ENCODE measurements at regions not wholly inside any gene's neighbourhood (a gene's known extent, or its start where the extent isn't known, plus 50 kb on each side); places are given as distances from the start of the nearest gene placed in this dataset.

GRCh38 chr10:110389255-110389654, 84.5 kb upstream of the SMNDC1 start:
- peaks cover 15% of the 10 kb centered on the region for H3K4me1 ChIP-seq (ENCODE audit: control insufficient read depth, insufficient read depth, low read length)
- H3K9me3 ChIP-seq (ENCODE audit: control insufficient read depth, insufficient read depth, low read depth, low read length), result no peaks in the 10 kb centered on the region
- no peaks in the 10 kb centered on the region for H3K36me3 ChIP-seq (ENCODE audit: control insufficient read depth, insufficient read depth, low read length)
- no peak overlapping the region for H3K9ac ChIP-seq (ENCODE audit: low read length)
- H3K27ac ChIP-seq (ENCODE audit: low read depth, low read length), result no peak overlapping the region
- H3K4me3 ChIP-seq (ENCODE audit: low read depth, low read length), result no peak overlapping the region
- no peaks in the 10 kb centered on the region; the same call in 1 of the 2 replicates for H3K27me3 ChIP-seq (ENCODE audit: control insufficient read depth, insufficient read depth, low read length)

DNA sequence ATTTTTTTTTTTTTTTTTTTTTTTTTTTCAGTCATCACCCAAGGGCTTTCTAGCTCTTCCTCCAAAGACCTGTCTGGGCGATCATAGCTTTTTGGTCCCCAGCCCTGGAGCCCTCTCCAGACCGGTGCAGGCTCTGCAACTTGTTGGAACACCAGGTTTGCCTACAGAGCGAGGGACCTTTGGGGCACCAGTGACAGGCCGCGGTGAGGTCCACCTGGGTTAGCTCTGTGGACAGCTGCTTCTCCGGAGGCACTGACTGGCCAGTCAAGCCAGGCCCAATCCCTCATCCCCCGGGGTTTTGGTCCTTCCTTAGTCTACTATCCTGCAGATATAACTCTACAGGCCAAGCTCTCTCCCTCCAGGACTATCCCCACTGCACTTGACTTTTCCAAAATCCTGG, 86.8 kb upstream of the SMNDC1 start:
- no peak overlapping the region for H3K9ac ChIP-seq (ENCODE audit: low read length)
- no peak overlapping the region for H3K4me3 ChIP-seq (ENCODE audit: low read depth, low read length)
- no peaks in the 10 kb centered on the region for H3K36me3 ChIP-seq (ENCODE audit: control insufficient read depth, insufficient read depth, low read length)
- H3K27me3 ChIP-seq (ENCODE audit: control insufficient read depth, insufficient read depth, low read length), result no peaks in the 10 kb centered on the region; the same call in 1 of the 2 replicates
- H3K4me1 ChIP-seq (ENCODE audit: control insufficient read depth, insufficient read depth, low read length), result peaks cover 23% of the 10 kb centered on the region
- H3K9me3 ChIP-seq (ENCODE audit: control insufficient read depth, insufficient read depth, low read depth, low read length), result no peaks in the 10 kb centered on the region
- no peak overlapping the region for H3K27ac ChIP-seq (ENCODE audit: low read depth, low read length)

GRCh38 chr10:110392121-110392520, 87.4 kb upstream of the SMNDC1 start:
- H3K36me3 ChIP-seq (ENCODE audit: control insufficient read depth, insufficient read depth, low read length), result no peaks in the 10 kb centered on the region
- H3K9me3 ChIP-seq (ENCODE audit: control insufficient read depth, insufficient read depth, low read depth, low read length), result no peaks in the 10 kb centered on the region
- peaks cover 23% of the 10 kb centered on the region for H3K4me1 ChIP-seq (ENCODE audit: control insufficient read depth, insufficient read depth, low read length)
- no peak overlapping the region for H3K4me3 ChIP-seq (ENCODE audit: low read depth, low read length)
- no peak overlapping the region for H3K27ac ChIP-seq (ENCODE audit: low read depth, low read length)
- no peak overlapping the region for H3K9ac ChIP-seq (ENCODE audit: low read length)
- H3K27me3 ChIP-seq (ENCODE audit: control insufficient read depth, insufficient read depth, low read length), result no peaks in the 10 kb centered on the region; the same call in 1 of the 2 replicates

GRCh38 chr10:110392868-110393740, 88.4 kb upstream of the SMNDC1 start:
- Histone ChIP-seq H3K27ac (ENCODE audit: low read depth, low read length) (no peak overlapping the region), H3K9ac (ENCODE audit: low read length) (no peak overlapping the region), H3K36me3 (ENCODE audit: control insufficient read depth, insufficient read depth, low read length) (no peaks in the 10 kb centered on the region)

GRCh38 chr10:110393866-110394265, 89.1 kb upstream of the SMNDC1 start:
- Histone ChIP-seq H3K36me3 (ENCODE audit: control insufficient read depth, insufficient read depth, low read length) (no peaks in the 10 kb centered on the region), H3K4me1 (ENCODE audit: control insufficient read depth, insufficient read depth, low read length) (peaks cover 37% of the 10 kb centered on the region), H3K9me3 (ENCODE audit: control insufficient read depth, insufficient read depth, low read depth, low read length) (no peaks in the 10 kb centered on the region), H3K27me3 (ENCODE audit: control insufficient read depth, insufficient read depth, low read length) (no peaks in the 10 kb centered on the region; the same call in 1 of the 2 replicates), H3K4me3 (ENCODE audit: low read depth, low read length) (no peak overlapping the region), H3K9ac (ENCODE audit: low read length) (no peak overlapping the region), H3K27ac (ENCODE audit: low read depth, low read length) (no peak overlapping the region)

More at GRCh38 chr10:110392868-110393740, 88.4 kb upstream of the SMNDC1 start:
- Histone ChIP-seq H3K4me1 (ENCODE audit: control insufficient read depth, insufficient read depth, low read length) (peaks cover 30% of the 10 kb centered on the region), H3K9me3 (ENCODE audit: control insufficient read depth, insufficient read depth, low read depth, low read length) (no peaks in the 10 kb centered on the region), H3K4me3 (ENCODE audit: low read depth, low read length) (no peak overlapping the region), H3K27me3 (ENCODE audit: control insufficient read depth, insufficient read depth, low read length) (no peaks in the 10 kb centered on the region; the same call in 1 of the 2 replicates)

- H3K27me3 ChIP-seq (ENCODE audit: control insufficient read depth, insufficient read depth, low read length), result no peaks in the 10 kb centered on the region; the same call in 1 of the 2 replicates
- H3K9ac ChIP-seq (ENCODE audit: low read length), result no peak overlapping the region
- H3K4me3 ChIP-seq (ENCODE audit: low read depth, low read length), result no peak overlapping the region
- H3K36me3 ChIP-seq (ENCODE audit: control insufficient read depth, insufficient read depth, low read length), result no peaks in the 10 kb centered on the region
- H3K27ac ChIP-seq (ENCODE audit: low read depth, low read length), result no peak overlapping the region
- H3K9me3 ChIP-seq (ENCODE audit: control insufficient read depth, insufficient read depth, low read depth, low read length), result no peaks in the 10 kb centered on the region
- peaks cover 41% of the 10 kb centered on the region for H3K4me1 ChIP-seq (ENCODE audit: control insufficient read depth, insufficient read depth, low read length)
Observed at GRCh38 chr10:110394296-110394695, 89.6 kb upstream of the SMNDC1 start.

DNA sequence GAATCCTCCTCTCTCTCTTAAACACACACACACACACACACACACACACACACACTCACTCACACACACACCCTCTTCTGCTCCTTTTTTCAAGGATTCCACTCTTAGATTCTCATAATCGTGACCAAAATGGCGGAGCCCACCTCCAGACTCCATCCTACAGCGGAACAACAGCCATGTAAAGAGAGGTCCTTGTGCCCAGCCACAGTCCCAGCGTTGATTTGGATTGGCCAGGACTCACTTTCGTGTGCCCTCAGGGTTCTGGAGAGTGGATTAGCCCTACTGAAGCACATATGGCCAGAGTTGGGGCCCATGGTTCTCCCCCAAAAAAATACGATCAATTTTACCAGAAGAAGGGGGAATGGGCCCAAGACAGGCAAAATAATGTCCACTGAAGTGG, 90.2 kb upstream of the SMNDC1 start:
- Histone ChIP-seq H3K27me3 (ENCODE audit: control insufficient read depth, insufficient read depth, low read length) (no peaks in the 10 kb centered on the region; the same call in 1 of the 2 replicates), H3K36me3 (ENCODE audit: control insufficient read depth, insufficient read depth, low read length) (no peaks in the 10 kb centered on the region), H3K9me3 (ENCODE audit: control insufficient read depth, insufficient read depth, low read depth, low read length) (no peaks in the 10 kb centered on the region), H3K4me1 (ENCODE audit: control insufficient read depth, insufficient read depth, low read length) (peaks cover 41% of the 10 kb centered on the region), H3K27ac (ENCODE audit: low read depth, low read length) (no peak overlapping the region), H3K9ac (ENCODE audit: low read length) (no peak overlapping the region), H3K4me3 (ENCODE audit: low read depth, low read length) (no peak overlapping the region)

DNA sequence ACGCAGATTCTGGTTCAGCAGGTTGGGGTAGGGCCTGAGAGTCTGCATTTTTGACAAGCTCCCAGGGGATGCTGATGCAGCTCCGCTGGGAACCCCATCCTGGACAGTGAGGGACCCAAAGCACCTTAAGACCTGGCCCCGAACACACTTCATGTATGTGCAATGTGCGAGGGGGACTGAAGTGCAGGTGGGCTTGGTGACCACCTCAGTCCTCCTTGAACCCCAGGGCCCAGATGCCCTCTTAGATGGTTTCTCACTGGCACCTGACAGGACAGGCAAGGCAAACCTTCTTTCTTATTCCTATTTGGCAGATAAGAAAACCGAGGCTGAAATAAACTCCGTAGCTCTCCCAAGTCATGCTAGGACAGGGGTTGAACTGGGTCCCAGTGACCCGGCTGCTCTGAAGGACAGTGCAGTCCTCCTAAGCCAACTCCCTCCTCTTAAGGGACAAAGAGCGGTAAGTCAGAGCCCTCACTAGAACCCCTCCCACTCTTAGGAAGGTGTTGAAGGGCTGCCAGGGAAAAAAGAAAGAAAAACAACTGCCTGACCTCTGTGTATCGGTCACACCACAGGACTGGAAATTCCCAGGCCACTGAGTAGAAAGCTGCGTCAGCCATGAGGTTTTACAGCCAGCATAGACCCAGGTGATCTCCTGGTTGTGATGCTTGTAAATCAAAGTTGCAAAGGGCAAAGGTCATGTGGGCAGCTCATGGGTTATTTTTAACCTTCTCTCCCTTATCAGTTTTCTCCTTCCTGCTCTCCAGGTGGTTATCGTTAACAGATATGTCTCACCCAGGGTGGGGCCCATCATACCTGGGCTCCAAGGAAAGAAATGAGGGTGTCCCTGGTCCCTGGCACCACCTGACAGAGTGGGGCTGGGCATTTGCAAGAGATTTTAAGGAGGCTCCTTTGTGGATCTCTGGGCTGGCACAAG, 90.9 kb upstream of the SMNDC1 start:
- Histone ChIP-seq H3K9ac (ENCODE audit: low read length) (no peak overlapping the region), H3K27ac (ENCODE audit: low read depth, low read length) (no peak overlapping the region), H3K4me1 (ENCODE audit: control insufficient read depth, insufficient read depth, low read length) (peaks cover 41% of the 10 kb centered on the region)

GRCh38 chr10:110396284-110396651, 91.5 kb upstream of the SMNDC1 start:
- no peaks in the 10 kb centered on the region for H3K36me3 ChIP-seq (ENCODE audit: control insufficient read depth, insufficient read depth, low read length)
- no peaks in the 10 kb centered on the region for H3K9me3 ChIP-seq (ENCODE audit: control insufficient read depth, insufficient read depth, low read depth, low read length)
- no peak overlapping the region for H3K27ac ChIP-seq (ENCODE audit: low read depth, low read length)
- H3K27me3 ChIP-seq (ENCODE audit: control insufficient read depth, insufficient read depth, low read length), result no peaks in the 10 kb centered on the region; the same call in 1 of the 2 replicates
- no peak overlapping the region for H3K4me3 ChIP-seq (ENCODE audit: low read depth, low read length)
- peaks cover 41% of the 10 kb centered on the region for H3K4me1 ChIP-seq (ENCODE audit: control insufficient read depth, insufficient read depth, low read length)
- H3K9ac ChIP-seq (ENCODE audit: low read length), result no peak overlapping the region

More for the DNA sequence above, 90.9 kb upstream of the SMNDC1 start:
- Histone ChIP-seq H3K9me3 (ENCODE audit: control insufficient read depth, insufficient read depth, low read depth, low read length) (no peaks in the 10 kb centered on the region), H3K36me3 (ENCODE audit: control insufficient read depth, insufficient read depth, low read length) (no peaks in the 10 kb centered on the region), H3K27me3 (ENCODE audit: control insufficient read depth, insufficient read depth, low read length) (no peaks in the 10 kb centered on the region; the same call in 1 of the 2 replicates), H3K4me3 (ENCODE audit: low read depth, low read length) (no peak overlapping the region)

- Histone ChIP-seq H3K27me3 (ENCODE audit: control insufficient read depth, insufficient read depth, low read length) (no peaks in the 10 kb centered on the region), H3K27ac (ENCODE audit: low read depth, low read length) (no peak overlapping the region), H3K36me3 (ENCODE audit: control insufficient read depth, insufficient read depth, low read length) (no peaks in the 10 kb centered on the region), H3K9ac (ENCODE audit: low read length) (no peak overlapping the region), H3K9me3 (ENCODE audit: control insufficient read depth, insufficient read depth, low read depth, low read length) (no peaks in the 10 kb centered on the region), H3K4me3 (ENCODE audit: low read depth, low read length) (no peak overlapping the region), H3K4me1 (ENCODE audit: control insufficient read depth, insufficient read depth, low read length) (peaks cover 38% of the 10 kb centered on the region)
Observed at GRCh38 chr10:110397856-110398255, 93.1 kb upstream of the SMNDC1 start.

Measured in HUES6 (cell line).